HUES6 (cell line): ENCODE measurements at regions not wholly inside any gene's neighbourhood (a gene's known extent, or its start where the extent isn't known, plus 50 kb on each side); places are given as distances from the start of the nearest gene placed in this dataset.

Experiments used
- H3K27ac ChIP-seq: 2 replicates; pipeline ENCODE4 v1.7.0; 2013; ENCODE audit warnings: low read depth, mild to moderate bottlenecking, low read length, inconsistent platforms
- H3K27me3 ChIP-seq: 2 replicates; pipeline ENCODE4 v1.6.1; 2013; ENCODE audit warnings: low read length; ENCODE audit not compliant: control insufficient read depth, insufficient read depth
- H3K36me3 ChIP-seq: 2 replicates; pipeline ENCODE4 v1.6.1; 2013; ENCODE audit warnings: low read length; ENCODE audit not compliant: control insufficient read depth, insufficient read depth
- H3K4me1 ChIP-seq: 2 replicates; pipeline ENCODE4 v1.6.1; 2013; ENCODE audit warnings: low read length; ENCODE audit not compliant: control insufficient read depth, insufficient read depth
- H3K4me3 ChIP-seq: 2 replicates; pipeline ENCODE4 v1.5.1; 2013; ENCODE audit warnings: low read depth, low read length
- H3K9ac ChIP-seq: one replicate; pipeline ENCODE4 v1.6.1; 2013; ENCODE audit warnings: mild to moderate bottlenecking, low read length
- H3K9me3 ChIP-seq: 2 replicates; pipeline ENCODE4 v1.6.1; 2013; ENCODE audit warnings: low read depth, low read length; ENCODE audit not compliant: control insufficient read depth, insufficient read depth

GRCh38 chr2:80715433-80715832, 410.9 kb upstream of the LRRTM1 start:
- H3K4me1 ChIP-seq: no peaks in the 10 kb centered on the region
- H3K27me3 ChIP-seq: no peaks in the 10 kb centered on the region
- H3K27ac ChIP-seq: no peak overlapping the region
- no peak overlapping the region for H3K9ac ChIP-seq
- no peak overlapping the region for H3K4me3 ChIP-seq
- H3K36me3 ChIP-seq: no peaks in the 10 kb centered on the region
- H3K9me3 ChIP-seq: no peaks in the 10 kb centered on the region

DNA sequence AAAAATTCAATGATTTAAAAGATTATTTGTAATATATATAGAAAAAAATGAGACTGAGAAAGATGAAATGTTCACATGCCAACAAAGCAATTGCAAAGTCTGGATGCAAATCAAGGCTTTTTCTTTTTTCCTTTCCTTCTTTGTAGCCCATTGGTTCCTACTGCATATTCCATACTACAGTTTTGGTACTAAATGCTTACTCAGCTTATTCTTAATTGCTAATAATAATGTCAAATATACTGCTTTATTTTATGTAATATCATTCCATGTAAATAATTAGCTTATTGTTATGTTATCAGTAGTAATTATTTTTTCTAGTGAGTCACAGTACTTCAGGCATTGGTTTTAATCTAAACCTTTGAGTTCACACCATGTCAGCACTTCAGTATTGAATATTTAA, 407.4 kb upstream of the LRRTM1 start:
- no peaks in the 10 kb centered on the region for H3K36me3 ChIP-seq
- no peaks in the 10 kb centered on the region for H3K9me3 ChIP-seq
- no peak overlapping the region for H3K4me3 ChIP-seq
- no peak overlapping the region for H3K27ac ChIP-seq
- no peak overlapping the region for H3K9ac ChIP-seq
- no peaks in the 10 kb centered on the region for H3K4me1 ChIP-seq
- H3K27me3 ChIP-seq: no peaks in the 10 kb centered on the region

DNA sequence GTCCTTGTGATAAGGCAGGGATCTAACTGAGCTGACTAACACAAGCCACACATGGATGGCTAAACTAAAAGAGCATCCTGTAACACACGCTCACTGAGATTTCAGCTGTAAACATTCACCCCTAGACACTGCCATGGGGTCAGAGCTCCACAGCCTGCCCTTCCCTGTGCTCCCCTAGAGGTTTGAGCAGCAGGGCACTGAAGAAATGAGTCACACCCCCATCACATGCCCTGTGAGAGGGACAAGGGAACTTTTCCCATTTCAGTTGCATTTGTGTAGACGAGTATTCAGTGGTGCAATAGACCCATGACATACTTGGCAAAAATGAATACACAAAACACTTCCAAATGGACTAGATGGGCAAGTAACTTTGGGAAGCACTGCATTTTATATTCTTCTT, 402.4 kb upstream of the LRRTM1 start:
- Histone ChIP-seq H3K27ac (no peak overlapping the region), H3K9me3 (no peaks in the 10 kb centered on the region), H3K4me3 (no peak overlapping the region), H3K27me3 (no peaks in the 10 kb centered on the region), H3K4me1 (0 out of 2 replicates have a peak, but pooled peaks cover 3% of the 10 kb centered on the region), H3K9ac (no peak overlapping the region), H3K36me3 (no peaks in the 10 kb centered on the region)

- no peak overlapping the region for H3K9ac ChIP-seq
- H3K4me3 ChIP-seq: no peak overlapping the region
- H3K9me3 ChIP-seq: no peaks in the 10 kb centered on the region
- H3K4me1 ChIP-seq: 0 out of 2 replicates have a peak, but pooled peaks cover 3% of the 10 kb centered on the region
- no peak overlapping the region for H3K27ac ChIP-seq
- H3K36me3 ChIP-seq: no peaks in the 10 kb centered on the region
- H3K27me3 ChIP-seq: no peaks in the 10 kb centered on the region
These were observed 402.0 kb upstream of the LRRTM1 start for GRCh38 chr2:80706541-80706940.

DNA sequence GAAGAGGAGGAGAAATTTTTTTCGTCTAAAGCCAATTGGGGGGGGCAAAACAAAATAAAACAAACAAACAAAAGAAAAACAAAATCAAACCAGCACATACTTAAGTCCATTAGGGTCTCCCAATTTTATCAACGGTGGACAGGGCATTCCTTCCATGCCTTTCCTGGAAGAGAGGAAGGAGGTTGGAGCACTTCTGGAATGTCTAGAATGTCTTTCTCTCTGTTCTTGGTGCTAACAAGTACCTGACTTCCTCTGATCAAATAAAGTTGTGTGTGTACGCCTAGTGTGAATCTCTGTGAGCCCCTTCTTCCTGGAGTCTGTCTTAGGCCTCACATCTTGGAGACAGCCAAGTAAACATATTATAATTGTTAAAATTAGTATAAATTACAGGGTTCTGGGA, 399.0 kb upstream of the LRRTM1 start:
- Histone ChIP-seq H3K9ac (no peak overlapping the region), H3K36me3 (no peaks in the 10 kb centered on the region), H3K27me3 (no peaks in the 10 kb centered on the region)

GRCh38 chr2:80700961-80701360, 396.4 kb upstream of the LRRTM1 start:
- Histone ChIP-seq H3K27ac (no peak overlapping the region), H3K36me3 (no peaks in the 10 kb centered on the region), H3K9ac (no peak overlapping the region), H3K4me1 (0 out of 2 replicates have a peak, but pooled peaks cover 3% of the 10 kb centered on the region), H3K27me3 (no peaks in the 10 kb centered on the region), H3K9me3 (no peaks in the 10 kb centered on the region), H3K4me3 (no peak overlapping the region)

More for the DNA sequence above, 399.0 kb upstream of the LRRTM1 start:
- no peak overlapping the region for H3K27ac ChIP-seq
- H3K4me3 ChIP-seq: no peak overlapping the region
- H3K9me3 ChIP-seq: no peaks in the 10 kb centered on the region
- H3K4me1 ChIP-seq: 0 out of 2 replicates have a peak, but pooled peaks cover 3% of the 10 kb centered on the region
